ENCODE measurements at regions not wholly inside any gene's neighbourhood (a gene's known extent, or its start where the extent isn't known, plus 50 kb on each side); places are given as distances from the start of the nearest gene placed in this dataset.

DNA sequence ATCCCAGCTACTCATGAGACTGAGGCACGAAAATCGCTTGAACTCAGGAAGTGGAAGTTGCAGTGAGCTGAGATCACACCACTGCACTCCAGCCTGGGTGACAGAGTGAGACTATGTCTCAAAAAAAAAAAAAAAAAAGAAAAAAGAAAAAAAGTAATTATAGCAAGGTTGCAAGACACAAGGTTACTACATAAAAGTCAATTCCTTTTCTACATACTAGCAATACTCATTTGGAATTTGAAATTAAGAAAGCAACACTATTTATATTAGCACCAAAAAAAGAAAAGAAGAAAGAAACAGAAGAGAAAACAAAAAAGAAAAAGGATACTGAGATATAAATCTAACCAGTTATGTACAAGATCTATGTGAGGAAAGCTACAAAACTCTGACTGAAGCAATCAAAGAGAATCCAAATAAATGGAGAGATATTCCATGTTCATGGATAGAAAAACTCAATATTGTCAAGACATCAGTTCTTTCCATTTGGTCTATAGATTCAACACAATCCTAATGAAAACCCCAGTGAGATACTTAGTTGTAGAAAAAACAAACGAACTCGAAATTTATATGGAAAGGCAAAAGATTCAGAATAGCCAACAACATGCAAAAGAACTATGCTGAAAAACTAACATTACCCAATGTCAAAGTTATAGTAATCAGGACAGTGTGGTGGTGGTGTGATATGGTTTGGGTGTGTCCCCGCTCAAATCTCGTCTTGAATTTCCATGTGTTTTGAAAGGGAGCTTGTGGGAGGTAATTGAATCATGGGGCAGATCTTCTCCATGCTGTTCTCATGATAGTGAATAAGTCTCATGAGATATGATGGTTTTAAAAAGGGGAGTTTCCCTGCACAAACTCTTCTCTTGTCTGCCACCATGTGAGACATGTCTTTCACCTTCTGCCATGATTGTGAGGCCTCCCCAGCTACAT is 73.3 kb downstream of the GPX5 start:
- no peak overlapping the region for H3K27ac ChIP-seq
- no peaks in the 10 kb centered on the region for H3K9me3 ChIP-seq
- WGBS, 5 donors, result 71 to 79% (median 76%) methylated on average over 6 of the region's 6 CpGs

DNA sequence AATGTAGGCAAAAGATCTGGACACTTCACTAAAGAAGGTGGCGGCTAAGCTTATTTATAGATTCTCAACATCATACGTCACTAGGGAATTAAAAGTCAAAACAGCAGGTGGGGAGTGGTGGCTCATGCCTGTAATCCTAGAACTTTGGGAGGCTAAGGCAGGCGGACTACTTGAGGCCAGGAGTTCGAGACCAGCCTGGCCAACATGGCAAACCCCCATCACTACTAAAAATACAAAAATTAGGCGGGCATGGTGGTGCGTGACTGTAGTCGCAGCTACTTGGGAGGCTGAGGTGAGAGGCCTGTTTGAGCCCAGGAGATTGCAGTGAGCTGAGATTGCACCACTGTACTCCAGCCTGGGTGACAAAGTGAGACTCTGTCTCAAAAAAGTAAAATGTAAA is 74.6 kb downstream of the GPX5 start:
- Histone ChIP-seq H3K27ac (no peak overlapping the region), H3K9me3 (no peaks in the 10 kb centered on the region), H3K36me3 (no peaks in the 10 kb centered on the region), H3K27me3 (peaks cover 0 to 49% (median 3%) of the 10 kb centered on the region in 3 donors), H3K4me3 (no peak overlapping the region), H3K4me1 (peaks cover 0 to 4% (median 0%) of the 10 kb centered on the region in 4 donors)
- WGBS, 5 donors, result 85 to 90% (median 88%) methylated on average over 7 of the region's 7 CpGs
- TF ChIP-seq, protein P1, sequence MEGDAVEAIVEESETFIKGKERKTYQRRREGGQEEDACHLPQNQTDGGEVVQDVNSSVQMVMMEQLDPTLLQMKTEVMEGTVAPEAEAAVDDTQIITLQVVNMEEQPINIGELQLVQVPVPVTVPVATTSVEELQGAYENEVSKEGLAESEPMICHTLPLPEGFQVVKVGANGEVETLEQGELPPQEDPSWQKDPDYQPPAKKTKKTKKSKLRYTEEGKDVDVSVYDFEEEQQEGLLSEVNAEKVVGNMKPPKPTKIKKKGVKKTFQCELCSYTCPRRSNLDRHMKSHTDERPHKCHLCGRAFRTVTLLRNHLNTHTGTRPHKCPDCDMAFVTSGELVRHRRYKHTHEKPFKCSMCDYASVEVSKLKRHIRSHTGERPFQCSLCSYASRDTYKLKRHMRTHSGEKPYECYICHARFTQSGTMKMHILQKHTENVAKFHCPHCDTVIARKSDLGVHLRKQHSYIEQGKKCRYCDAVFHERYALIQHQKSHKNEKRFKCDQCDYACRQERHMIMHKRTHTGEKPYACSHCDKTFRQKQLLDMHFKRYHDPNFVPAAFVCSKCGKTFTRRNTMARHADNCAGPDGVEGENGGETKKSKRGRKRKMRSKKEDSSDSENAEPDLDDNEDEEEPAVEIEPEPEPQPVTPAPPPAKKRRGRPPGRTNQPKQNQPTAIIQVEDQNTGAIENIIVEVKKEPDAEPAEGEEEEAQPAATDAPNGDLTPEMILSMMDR (IDR thresholded peaks at IDR 0.05), result no peak
- no peak for TF ChIP-seq EP300 (IDR thresholded peaks at IDR 0.05)
- TF ChIP-seq POLR2A (IDR thresholded peaks at IDR 0.05), result no peak
- no peak for TF ChIP-seq POLR2AphosphoS5 (IDR thresholded peaks at IDR 0.05)
- intact Hi-C loops (cut with DNase I; ENCODE audit: low total_unique reads), result no loop called here
- DNase-seq, result no peak

More for the DNA sequence above, 73.3 kb downstream of the GPX5 start:
- Histone ChIP-seq H3K36me3 (no peaks in the 10 kb centered on the region), H3K27me3 (peaks cover 0 to 52% (median 9%) of the 10 kb centered on the region in 3 donors), H3K4me3 (no peak overlapping the region), H3K4me1 (peaks cover 0 to 4% (median 0%) of the 10 kb centered on the region in 4 donors)
- no peak for DNase-seq
- TF ChIP-seq POLR2A (IDR thresholded peaks at IDR 0.05) (no peak), EP300 (IDR thresholded peaks at IDR 0.05) (no peak), POLR2AphosphoS5 (IDR thresholded peaks at IDR 0.05) (no peak)
- TF ChIP-seq, protein P1 (IDR thresholded peaks at IDR 0.05), result no peak
- intact Hi-C loops (cut with DNase I; ENCODE audit: low total_unique reads), result no loop called here

DNA sequence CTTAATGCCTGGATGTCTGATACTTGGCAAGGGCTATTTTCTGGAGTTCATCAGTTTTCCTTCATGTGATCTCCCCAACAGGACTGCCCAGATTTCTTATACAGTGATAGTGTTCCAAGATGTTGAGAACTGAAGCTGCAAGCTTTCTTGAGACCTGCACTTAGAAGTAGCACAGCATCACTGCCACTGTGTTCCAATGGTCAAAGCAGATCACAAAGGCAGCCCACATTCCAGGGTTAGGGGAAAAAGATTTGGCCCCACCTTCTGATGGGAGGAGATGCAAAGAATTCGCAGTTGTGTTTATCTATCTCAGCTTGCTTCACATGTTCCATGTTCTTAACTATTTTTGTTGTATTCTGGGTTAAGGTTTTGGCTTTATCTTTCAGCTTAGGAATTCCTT is 78.2 kb downstream of the GPX5 start:
- 13 to 41% (median 22%) methylated on average over 1 of the region's 1 CpG for WGBS, 5 donors
- Histone ChIP-seq H3K36me3 (no peaks in the 10 kb centered on the region), H3K4me3 (no peak overlapping the region), H3K4me1 (peaks cover 0 to 6% (median 0%) of the 10 kb centered on the region in 4 donors), H3K27me3 (peaks cover 0 to 54% (median 21%) of the 10 kb centered on the region in 3 donors), H3K9me3 (peaks cover 0 to 4% (median 0%) of the 10 kb centered on the region in 4 donors), H3K27ac (no peak overlapping the region)
- intact Hi-C loops (cut with DNase I; ENCODE audit: low total_unique reads), result no loop called here
- DNase-seq, result no peak
- TF ChIP-seq POLR2A (IDR thresholded peaks at IDR 0.05) (no peak), EP300 (IDR thresholded peaks at IDR 0.05) (no peak), POLR2AphosphoS5 (IDR thresholded peaks at IDR 0.05) (no peak)
- TF ChIP-seq, protein P1 (IDR thresholded peaks at IDR 0.05), result no peak

DNA sequence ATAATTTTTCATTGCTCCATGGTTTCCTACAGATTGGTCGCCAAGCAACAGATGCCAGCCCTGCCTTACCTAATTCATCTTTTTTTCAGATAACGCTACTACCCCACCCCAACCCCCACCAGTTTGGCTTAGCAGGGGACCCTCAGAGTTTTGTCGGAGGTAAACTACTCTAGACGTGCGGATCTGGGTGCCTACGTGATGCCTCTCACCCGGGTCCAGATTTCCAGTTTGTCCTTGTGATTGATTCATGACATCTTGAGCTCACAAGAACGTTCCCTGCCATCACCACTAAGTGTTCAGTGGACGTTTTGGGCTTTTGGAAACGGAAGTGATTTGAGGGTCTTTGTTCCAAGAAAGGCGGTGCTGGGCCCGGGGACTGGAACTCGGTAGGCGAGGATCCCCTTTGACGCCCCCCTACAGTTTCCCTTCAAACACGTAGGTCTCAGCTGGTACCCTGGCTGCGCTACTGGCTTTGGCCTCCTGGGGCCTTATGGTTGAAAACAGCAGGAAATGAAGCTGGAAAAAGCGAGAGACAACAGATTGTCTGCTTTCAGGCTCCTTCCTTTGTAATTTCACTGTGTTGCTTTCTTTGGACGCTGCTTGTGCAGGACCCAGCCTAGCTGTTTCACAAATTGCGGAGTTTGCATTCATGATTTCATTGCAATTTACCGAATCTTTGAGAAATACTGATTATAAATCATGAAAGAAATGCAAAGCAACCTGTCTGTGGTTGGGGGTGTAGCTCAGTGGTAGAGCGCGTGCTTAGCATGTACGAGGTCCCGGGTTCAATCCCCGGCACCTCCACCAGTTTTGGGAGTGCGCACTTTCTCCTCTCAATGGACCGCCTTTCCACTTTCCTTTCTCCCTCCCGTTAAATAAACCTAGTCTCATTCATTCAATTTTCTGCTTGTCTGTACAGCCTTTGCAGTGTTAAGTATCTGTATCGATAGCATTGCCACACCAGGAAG is 81.0 kb downstream of the GPX5 start:
- no peak overlapping the region for H3K4me3 ChIP-seq
- no peak overlapping the region for H3K27ac ChIP-seq
- H3K9me3 ChIP-seq, result peaks cover 0 to 7% (median 0%) of the 10 kb centered on the region in 4 donors
- peaks cover 3 to 70% (median 21%) of the 10 kb centered on the region in 3 donors for H3K27me3 ChIP-seq
- no peak for TF ChIP-seq EP300 (IDR thresholded peaks at IDR 0.05)
- TF ChIP-seq POLR2A (IDR thresholded peaks at IDR 0.05), result no peak
- TF ChIP-seq, protein P1 (IDR thresholded peaks at IDR 0.05), result no peak
- TF ChIP-seq POLR2AphosphoS5 (IDR thresholded peaks at IDR 0.05), result no peak
- 3 to 7% (median 4%) methylated on average over 30 of the region's 30 CpGs for WGBS, 5 donors
- intact Hi-C loops (cut with DNase I; ENCODE audit: low total_unique reads), result no loop called here
- peak in 1 of 2 donors; percentile 89 for DNase-seq
- H3K36me3 ChIP-seq, result no peaks in the 10 kb centered on the region
- peaks cover 0 to 6% (median 0%) of the 10 kb centered on the region in 4 donors for H3K4me1 ChIP-seq

All from stomach (tissue), 8 donors.